ENCODE measurements at regions not wholly inside any gene's neighbourhood (a gene's known extent, or its start where the extent isn't known, plus 50 kb on each side); places are given as distances from the start of the nearest gene placed in this dataset.

DNA sequence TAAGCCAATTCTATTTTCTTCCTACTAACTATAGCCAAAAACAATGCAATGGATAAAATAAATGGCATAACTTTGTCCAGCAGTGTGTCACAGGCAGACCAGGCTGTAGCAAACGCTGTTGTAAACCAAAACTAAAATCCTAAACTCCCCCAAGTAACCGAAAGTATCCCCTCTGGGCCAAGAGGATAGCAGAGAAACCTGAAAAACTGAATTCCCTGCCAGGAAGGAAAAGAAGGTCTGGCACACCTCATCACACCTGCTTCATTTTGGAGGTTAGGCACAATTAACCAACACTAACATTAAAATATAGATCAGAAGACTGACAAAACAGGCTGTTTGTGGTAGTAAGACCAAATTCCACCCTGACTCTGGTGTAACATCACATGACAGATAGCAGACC is 356.8 kb upstream of the C1orf87 start:
- no peak for DNase-seq (ENCODE audit: low read depth)

DNA sequence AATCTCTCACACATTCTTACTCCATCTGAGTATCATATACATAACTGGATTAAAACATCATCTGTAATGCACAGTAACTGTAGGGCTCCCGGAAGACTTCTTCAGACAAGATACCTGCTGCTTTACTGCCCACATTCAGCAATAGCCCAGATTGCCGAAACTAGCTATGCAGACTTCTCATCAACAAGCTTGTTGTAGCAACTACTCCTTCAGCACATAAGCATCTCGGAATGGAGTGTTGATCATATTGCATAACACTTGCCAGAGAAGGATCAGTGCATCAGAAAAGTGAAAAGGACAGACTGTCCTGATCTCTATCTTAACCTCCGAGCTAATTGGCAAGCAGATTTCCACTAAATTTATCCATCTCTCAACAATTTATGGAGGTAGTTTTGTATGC is 354.6 kb upstream of the C1orf87 start:
- no peak for DNase-seq (ENCODE audit: low read depth)

- no peak for DNase-seq (ENCODE audit: low read depth)
These were observed 354.1 kb upstream of the C1orf87 start for GRCh38 chr1:60427701-60428100.

DNA sequence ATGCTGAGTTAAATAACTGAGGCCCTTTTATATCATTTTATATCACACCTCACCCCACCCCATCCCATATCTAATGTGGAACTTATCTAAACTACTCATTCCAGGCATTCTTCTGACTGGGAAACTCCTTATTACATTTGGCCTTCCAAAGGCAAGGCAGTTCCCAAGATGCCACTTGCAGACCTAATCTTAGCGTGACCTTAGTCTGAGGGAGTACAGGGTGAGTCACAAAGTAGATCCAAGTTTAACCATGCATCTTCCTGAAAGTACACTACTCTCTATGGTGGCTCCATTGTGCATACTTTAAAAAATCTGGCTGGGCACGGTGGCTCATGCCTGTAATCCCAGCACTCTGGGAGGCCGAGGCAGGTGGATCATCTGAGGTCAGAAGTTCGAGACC is 353.6 kb upstream of the C1orf87 start:
- DNase-seq (ENCODE audit: low read depth), result no peak

GRCh38 chr1:60425528-60425927 is 352.0 kb upstream of the C1orf87 start:
- no peak for DNase-seq (ENCODE audit: low read depth)

DNA sequence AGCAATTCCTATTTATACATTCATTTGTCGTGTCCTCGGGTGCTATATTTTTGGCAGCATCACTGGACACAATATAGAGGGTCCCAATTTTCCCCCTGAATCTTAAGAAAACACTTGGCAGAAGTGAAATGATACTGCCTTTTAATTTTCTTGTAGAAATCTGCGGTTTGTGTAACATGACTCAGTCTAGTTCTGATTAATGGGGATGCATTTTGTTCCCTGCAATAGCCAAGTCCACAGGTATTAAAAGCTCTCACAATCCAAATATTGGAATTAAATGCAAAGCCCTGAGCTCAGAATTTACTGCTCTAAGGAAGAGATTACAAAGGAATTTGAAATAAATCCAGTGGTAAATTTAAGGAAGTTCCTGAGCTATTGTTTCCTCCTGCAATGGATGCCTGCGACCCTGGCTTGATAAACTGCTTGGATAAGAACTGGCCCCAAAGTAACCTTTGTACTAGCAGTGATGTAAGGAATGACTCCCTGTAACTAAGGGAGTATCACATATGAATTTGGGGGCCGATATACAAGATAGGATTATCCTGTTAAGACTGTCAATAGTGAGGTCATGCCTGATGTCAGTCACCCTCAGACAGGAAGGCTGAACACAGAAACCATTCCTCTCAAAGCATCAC is 349.7 kb upstream of the C1orf87 start:
- DNase-seq (ENCODE audit: low read depth), result no peak

- DNase-seq (ENCODE audit: low read depth), result no peak
These were observed 348.4 kb upstream of the C1orf87 start for GRCh38 chr1:60421965-60422364.

- DNase-seq (ENCODE audit: low read depth), result no peak
These were observed 345.5 kb upstream of the C1orf87 start for GRCh38 chr1:60419023-60419422.

DNA sequence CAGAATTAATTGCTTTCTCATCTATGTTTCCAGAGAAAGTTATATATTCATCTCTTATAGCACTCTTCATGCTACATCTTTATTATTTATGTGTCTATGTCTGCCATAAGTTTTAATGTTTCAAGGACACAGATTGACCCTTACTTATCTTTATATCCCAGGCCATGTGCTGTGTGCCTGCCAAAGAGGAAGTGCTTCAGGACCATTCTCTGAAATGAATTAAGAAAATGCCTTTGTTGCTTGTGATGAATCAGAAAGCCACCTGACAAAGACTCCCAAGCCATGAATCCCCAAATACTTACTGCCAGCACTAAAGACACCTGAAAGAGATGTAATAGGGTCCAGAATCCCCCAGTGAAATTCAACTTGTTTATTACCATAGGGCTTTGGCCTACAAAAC is 342.1 kb upstream of the C1orf87 start:
- DNase-seq (ENCODE audit: low read depth), result no peak

DNA sequence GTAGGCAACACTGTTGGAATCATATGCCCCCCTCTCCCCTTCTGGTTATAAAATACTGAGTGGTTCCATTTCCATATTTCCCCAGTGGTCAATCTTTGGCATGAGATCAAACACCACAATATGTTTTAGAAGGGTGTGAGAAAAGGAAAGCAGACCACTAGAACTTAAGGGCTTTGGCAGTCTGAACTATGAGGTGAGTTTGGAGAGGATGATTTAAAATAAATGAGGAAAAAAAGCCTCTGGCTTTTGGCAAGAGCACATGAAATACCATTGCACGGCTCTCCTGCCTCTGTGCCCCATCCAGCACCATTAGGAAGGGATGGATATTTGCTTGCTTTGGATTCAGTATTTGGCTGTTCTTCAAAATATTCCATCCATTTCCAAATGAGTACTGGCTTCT is 339.5 kb upstream of the C1orf87 start:
- no peak for DNase-seq (ENCODE audit: low read depth)

DNA sequence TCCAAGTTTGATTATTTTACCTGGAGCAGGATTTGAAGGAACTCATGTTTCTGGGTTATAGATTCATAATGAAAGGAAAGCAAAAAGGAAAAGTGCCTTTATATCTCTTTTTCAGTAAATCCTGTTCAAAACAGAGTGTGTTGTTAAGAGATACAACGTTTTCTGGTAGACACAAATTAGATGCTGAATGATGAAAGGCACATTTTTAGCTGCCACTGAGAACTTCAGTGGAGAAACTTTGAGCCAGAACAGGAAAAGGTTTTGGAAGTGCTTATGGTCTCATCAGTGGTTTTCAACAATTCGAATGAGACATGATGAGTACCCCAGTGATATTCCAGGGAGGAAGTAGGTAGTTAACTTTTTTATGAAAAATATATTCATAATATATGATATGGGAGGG is 338.0 kb upstream of the C1orf87 start:
- no peak for DNase-seq (ENCODE audit: low read depth)

- DNase-seq (ENCODE audit: low read depth), result no peak
These were observed 329.2 kb upstream of the C1orf87 start for GRCh38 chr1:60402816-60403215.

- DNase-seq (ENCODE audit: low read depth), result no peak
These were observed 328.6 kb upstream of the C1orf87 start for GRCh38 chr1:60402216-60402615.

- DNase-seq (ENCODE audit: low read depth), result no peak
These were observed 320.9 kb upstream of the C1orf87 start for GRCh38 chr1:60394436-60394835.

DNA sequence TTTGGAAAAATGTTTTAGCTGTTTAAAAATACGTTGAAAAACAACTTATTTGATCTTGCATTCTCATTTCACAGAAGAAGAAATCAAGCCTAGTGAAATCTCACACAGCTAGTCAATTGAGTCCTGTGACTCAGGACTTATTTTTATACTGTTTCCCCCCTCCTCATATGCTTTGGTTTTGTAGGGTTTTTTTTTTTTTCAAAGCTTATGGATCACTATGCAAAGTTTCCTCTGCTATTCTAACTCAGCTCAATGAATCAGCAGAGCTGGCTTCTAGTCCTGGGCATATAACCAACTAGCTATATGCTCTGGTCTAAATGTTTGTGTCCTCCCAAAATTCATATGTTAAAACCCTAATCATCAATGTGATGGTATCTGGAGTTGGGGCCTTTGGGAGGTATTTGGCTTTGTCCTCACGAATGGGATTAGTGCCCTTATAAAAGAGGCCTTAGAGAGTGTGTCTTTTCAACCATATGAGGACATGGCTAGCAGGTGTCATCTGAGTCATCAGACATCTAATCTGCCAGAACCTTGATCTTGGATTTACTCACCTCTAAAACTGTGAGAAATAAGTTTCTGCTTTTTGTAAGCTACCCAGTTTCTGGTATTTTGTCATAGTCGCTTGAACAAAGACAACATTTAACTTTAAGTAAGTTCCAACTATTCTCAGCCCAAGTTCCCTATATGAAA is 317.2 kb upstream of the C1orf87 start:
- no peak for DNase-seq (ENCODE audit: low read depth)

DNA sequence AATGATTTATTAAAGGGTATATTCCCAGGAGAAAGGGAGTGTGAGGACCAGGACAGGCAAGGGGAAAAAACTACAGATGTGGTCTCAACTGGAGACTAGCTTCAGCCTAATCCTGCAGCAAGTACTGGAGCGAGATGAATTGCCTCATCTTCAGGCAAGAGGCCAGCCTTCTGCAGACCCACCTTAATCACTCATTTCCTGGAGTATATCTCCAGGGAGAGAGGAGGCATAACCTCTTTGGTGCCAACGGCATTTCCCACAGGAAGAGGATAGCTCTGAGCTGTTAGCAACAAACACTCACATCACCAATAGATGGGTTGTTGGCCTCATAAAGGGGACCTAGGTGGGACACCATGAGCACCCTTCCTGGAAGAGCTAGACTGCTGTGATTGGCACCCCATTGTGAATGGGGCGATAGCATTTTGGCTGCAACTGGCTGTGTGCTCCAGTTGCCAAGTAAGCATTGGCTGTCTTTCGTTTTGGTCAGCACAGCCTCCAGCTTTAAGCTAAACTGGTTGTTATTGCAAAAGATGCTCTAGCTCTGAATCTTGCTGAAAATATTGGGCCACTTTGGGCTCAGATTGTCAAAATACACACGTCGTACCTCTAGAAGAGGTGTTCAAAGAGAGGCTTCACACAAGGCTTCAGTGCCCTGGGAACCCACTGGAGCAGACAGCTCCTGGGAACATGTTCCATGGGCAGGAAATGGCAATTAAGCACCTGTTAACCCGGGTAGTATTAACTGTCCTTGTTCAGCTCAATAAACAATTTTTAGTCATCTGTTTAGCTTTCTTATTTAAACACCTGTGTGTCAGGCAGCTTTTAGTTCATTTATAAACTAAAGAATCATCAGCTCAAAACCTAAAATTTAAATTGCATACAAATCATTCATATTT is 314.8 kb upstream of the C1orf87 start:
- no peak for DNase-seq (ENCODE audit: low read depth)

GRCh38 chr1:60387175-60387574 is 313.6 kb upstream of the C1orf87 start:
- DNase-seq (ENCODE audit: low read depth), result no peak

DNA sequence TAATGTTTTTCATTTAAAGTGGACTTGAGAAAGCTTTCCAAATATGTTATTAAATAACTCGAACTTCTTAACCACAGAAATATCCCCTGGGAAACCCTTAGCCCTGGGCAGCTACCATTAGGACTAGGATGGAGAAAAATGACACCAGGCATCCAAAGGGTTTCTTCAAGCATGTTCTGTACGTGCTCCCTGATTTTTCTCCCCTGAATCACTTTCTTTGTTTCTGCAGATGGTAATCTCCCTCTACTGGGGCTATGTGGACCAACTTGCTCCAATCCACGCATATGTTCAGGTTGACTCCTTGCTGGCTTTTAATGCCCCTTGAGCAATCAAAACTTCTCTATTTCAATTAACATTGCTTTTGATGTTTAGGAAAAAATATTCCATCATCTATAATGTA is 312.7 kb upstream of the C1orf87 start:
- no peak for DNase-seq (ENCODE audit: low read depth)

DNA sequence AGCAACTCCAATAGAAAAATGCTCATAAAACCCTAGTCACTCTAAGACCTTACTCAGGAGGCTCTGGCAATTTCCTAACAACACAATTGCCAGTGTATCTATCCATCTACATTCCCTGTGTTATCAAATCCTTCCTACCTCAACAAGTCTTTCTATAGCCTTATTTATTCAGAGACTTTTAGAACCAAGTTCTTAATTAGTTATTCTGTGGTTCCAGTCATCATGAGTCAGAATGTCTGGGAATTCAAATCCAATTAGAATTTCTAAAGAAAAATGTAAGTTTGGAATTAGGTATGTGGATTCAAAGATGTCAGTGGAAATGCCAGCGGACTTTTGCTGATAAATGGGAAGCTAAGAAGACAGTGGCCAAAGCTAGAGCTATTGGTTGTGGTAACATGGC is 302.6 kb upstream of the C1orf87 start:
- no peak for DNase-seq (ENCODE audit: low read depth)

DNA sequence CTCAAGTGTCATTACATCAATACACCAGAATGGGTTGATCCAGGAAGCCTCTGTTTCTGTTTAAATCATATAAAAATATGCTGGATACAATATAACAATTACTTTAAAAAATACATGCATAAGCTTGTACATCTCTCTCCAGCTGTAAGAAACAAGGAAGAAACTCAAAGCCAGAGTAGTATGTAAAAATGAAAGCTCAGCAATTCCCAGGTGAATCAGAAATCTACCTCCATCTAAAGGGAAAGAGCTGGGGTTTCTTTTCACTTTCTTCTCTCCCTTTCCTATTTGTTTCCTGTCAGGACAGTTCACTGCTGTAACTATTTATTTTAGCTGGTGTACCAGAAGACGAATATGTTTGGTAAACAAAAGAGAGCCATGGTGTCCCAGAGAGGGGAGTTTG is 301.0 kb upstream of the C1orf87 start:
- DNase-seq (ENCODE audit: low read depth), result no peak

- DNase-seq (ENCODE audit: low read depth), result no peak
These were observed 294.0 kb upstream of the C1orf87 start for GRCh38 chr1:60367532-60367931.

DNA sequence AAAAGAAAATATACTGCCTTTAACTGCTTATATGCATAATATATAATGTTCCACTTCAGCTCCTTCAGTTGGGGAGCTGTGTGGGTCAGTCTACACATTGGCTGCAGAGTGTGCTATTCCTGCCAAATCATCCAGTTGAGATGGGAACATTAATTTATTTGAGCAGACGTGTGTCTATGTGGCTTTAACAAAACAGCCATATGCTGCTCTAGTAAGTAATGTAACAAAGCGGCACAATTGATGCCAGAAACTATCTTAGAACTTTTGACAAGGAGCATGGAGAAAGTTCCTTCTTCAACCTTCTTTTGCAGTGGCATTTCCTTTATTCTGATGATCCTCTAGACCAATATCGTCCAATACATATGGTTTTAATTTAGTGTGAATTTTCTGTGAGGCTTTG is 285.9 kb upstream of the C1orf87 start:
- DNase-seq (ENCODE audit: low read depth), result no peak

- no peak for DNase-seq (ENCODE audit: low read depth)
These were observed 277.0 kb upstream of the C1orf87 start for GRCh38 chr1:60350531-60350930.

Measured in GM04504 (cell line).